ENCODE measurements at regions not wholly inside any gene's neighbourhood (a gene's known extent, or its start where the extent isn't known, plus 50 kb on each side); places are given as distances from the start of the nearest gene placed in this dataset.

DNA sequence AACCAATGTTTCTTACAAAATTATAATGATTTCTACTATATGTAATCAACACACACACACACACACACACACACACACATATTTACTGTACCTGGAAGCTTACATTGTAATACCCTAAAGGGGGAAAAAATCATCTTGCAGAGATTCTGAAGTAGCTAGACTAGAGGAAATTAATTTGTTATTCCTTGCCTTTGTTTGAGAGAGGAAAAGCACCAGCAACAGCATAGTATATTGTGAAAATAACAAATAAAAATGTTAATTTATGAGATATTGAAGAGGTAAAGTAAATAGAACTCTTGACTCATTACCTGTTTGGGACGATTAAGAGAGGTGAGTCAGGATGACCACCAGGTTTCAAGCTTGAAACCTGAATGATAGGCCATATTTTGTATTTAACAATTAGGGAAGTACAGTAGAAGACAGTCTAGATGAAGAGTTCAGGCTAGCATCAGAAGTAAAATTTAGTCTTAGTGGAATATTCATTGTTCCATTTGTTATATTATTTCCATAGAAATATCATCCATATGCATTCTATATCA, 873.4 kb upstream of the PCDH10 start:
- TF ChIP-seq, protein P1, sequence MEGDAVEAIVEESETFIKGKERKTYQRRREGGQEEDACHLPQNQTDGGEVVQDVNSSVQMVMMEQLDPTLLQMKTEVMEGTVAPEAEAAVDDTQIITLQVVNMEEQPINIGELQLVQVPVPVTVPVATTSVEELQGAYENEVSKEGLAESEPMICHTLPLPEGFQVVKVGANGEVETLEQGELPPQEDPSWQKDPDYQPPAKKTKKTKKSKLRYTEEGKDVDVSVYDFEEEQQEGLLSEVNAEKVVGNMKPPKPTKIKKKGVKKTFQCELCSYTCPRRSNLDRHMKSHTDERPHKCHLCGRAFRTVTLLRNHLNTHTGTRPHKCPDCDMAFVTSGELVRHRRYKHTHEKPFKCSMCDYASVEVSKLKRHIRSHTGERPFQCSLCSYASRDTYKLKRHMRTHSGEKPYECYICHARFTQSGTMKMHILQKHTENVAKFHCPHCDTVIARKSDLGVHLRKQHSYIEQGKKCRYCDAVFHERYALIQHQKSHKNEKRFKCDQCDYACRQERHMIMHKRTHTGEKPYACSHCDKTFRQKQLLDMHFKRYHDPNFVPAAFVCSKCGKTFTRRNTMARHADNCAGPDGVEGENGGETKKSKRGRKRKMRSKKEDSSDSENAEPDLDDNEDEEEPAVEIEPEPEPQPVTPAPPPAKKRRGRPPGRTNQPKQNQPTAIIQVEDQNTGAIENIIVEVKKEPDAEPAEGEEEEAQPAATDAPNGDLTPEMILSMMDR (conservative IDR thresholded peaks at IDR 0.05; ENCODE audit: low read length): no peak
- no peak for TF ChIP-seq EZH2phosphoT487 (IDR thresholded peaks at IDR 0.05; ENCODE audit: borderline replicate concordance)

Measured in Loucy (cell line).